Esophagus muscularis mucosa (tissue), 2 donors: ENCODE measurements at regions not wholly inside any gene's neighbourhood (a gene's known extent, or its start where the extent isn't known, plus 50 kb on each side); places are given as distances from the start of the nearest gene placed in this dataset.

Experiments
- POLR2A ChIP-seq: fragments of 450-650 bp; IDR thresholded peaks from one replicate; pipeline ENCODE4 v1.6.1; 2017; ENCODE audit warnings: antibody characterized with exemption, moderate library complexity, mild to moderate bottlenecking, low read depth
- POLR2AphosphoS5 ChIP-seq, 2 donors: sonication (generic); formaldehyde crosslinking; IDR thresholded peaks; one replicate each; pipeline ENCODE4 v1.6.1; 2017; ENCODE audit warnings: antibody characterized with exemption in 2 of 2

DNA sequence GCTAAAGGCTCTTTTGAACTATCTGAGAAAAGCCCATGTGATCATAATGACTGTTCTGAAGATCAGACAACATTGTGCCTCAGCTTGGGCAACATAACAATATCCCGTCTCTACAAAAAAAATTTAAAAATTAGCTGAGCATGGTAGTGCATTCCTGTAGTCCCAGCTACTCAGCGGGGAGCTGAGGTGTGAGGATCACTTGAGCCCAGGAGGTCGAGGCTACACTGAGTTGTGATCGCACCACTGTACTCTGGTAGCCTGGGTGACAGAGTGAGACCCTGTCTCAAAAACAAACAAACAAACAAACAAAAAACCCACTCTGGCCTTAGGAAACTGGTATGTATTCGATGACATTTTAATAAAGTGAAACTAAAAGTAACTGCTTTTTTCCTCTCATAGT, 1526.8 kb upstream of the TENM4 start:
- TF ChIP-seq POLR2A, result no peak
- no peak for TF ChIP-seq POLR2AphosphoS5 (IDR thresholded peaks at IDR 0.05)
